Esophagus (tissue), 2 donors: ENCODE measurements at regions not wholly inside any gene's neighbourhood (a gene's known extent, or its start where the extent isn't known, plus 50 kb on each side); places are given as distances from the start of the nearest gene placed in this dataset.

Source experiments
- H3K27ac ChIP-seq, 2 donors: one replicate each; pipeline ENCODE4 v1.5.1; 2013; ENCODE audit warnings: low read depth in 2 of 2, mild to moderate bottlenecking in 2 of 2, inconsistent platforms in 1 of 2, low read length in 1 of 2, moderate library complexity in 1 of 2
- H3K27me3 ChIP-seq, 2 donors: one replicate each; pipeline ENCODE4 v1.6.1; 2013; ENCODE audit warnings: low read length in 2 of 2, control low read depth in 1 of 2, mild to moderate bottlenecking in 1 of 2; ENCODE audit not compliant: insufficient read depth in 2 of 2, control insufficient read depth in 1 of 2
- H3K36me3 ChIP-seq, 2 donors: one replicate each; pipeline ENCODE4 v1.6.1; 2013; ENCODE audit warnings: low read length in 1 of 2; ENCODE audit not compliant: control insufficient read depth in 2 of 2, insufficient read depth in 2 of 2
- H3K4me1 ChIP-seq, 2 donors: one replicate each; pipeline ENCODE4 v1.6.1; 2013; ENCODE audit warnings: low read length in 1 of 2; ENCODE audit not compliant: control insufficient read depth in 2 of 2, insufficient read depth in 2 of 2
- H3K4me3 ChIP-seq, 2 donors: one replicate each; pipeline ENCODE4 v1.5.1; 2013; ENCODE audit warnings: low read length in 2 of 2, mild to moderate bottlenecking in 2 of 2, low read depth in 1 of 2, moderate library complexity in 1 of 2
- H3K9me3 ChIP-seq, 2 donors: one replicate each; pipeline ENCODE4 v1.6.1; 2013; ENCODE audit warnings: mild to moderate bottlenecking in 2 of 2, low read depth in 1 of 2, low read length in 1 of 2, moderate library complexity in 1 of 2; ENCODE audit not compliant: control insufficient read depth in 2 of 2, insufficient read depth in 1 of 2
- WGBS, 2 donors: extraction: QIAGEN DNeasy Blood & Tissue Kit; methylation state at CpG; one replicate each; pipeline ENCODE4 v1.1.7; 2013; 5-methylcytosine and 5-hydroxymethylcytosine counted together
- donor health status: healthy with polysubstance abuse.
- donor health status: Bipolar disorder and iron deficiency.

DNA sequence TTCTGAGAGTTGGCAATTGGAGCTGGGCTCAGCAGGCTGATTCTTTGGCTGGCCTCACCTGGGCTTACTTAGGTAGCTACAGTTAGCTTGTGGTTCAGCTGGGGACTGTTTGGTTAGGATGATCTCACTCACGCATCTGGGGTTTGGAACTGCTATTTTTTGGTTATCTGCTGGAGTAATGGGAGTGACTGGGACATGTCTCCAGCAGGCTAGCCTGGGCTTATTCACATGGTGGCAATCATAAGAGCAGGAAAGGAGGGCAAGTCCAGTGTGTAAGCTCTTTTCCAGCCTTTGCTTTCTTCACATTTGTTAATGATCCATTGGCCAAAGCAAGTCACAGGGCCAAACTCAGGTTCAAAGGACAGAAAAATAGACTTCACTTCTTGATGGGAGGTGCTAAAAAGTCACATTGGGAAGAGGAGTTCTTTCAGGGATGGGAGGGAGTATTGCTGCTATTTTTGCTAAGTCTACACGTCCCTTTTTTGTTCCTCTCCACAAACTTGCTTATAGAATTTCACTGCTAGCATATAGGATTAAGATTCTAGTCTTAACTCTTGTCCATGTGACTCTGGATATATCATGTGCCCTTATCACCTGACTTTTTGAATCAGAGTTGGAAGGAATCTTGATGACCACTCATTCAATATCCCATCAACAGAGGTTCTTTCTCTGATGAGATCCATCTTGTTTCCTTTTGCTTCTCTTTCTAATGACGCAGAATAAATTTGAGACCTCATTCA lies 174.0 kb downstream of the ZFP36L2 start:
- peaks cover 4 to 20% of the 10 kb centered on the region in 2 donors for H3K4me1 ChIP-seq
- H3K9me3 ChIP-seq = no peaks in the 10 kb centered on the region
- no peaks in the 10 kb centered on the region for H3K36me3 ChIP-seq
- WGBS, 2 donors = 87 to 91% methylated on average over 3 of the region's 3 CpGs
- H3K27ac ChIP-seq = no peak overlapping the region
- H3K4me3 ChIP-seq = no peak overlapping the region
- no peaks in the 10 kb centered on the region for H3K27me3 ChIP-seq

DNA sequence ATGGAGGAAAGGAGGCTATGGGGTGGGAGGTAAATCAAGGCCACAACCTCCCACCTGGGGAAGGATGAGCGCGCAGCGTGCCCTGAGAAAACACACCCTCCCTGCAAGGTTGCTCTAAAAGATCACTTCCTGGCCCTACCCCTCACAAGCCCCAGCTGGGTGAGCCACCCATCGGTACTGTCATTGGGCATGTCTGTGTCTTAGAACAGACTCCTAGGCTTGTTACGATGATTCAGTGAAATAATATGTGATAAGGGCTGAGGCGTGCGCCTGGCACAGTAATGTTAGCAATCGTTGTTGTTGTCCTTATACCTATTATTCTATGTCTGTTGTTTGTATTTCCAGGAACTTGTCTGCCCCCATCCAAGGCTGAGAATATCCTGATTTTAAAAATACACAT lies 175.1 kb downstream of the ZFP36L2 start:
- whole genome bisulfite sequencing, 2 donors = 51 to 58% methylated on average over 8 of the region's 8 CpGs
- Histone ChIP-seq H3K4me3 (no peak overlapping the region), H3K27ac (peak overlapping the region; percentile 24 to 29)

DNA sequence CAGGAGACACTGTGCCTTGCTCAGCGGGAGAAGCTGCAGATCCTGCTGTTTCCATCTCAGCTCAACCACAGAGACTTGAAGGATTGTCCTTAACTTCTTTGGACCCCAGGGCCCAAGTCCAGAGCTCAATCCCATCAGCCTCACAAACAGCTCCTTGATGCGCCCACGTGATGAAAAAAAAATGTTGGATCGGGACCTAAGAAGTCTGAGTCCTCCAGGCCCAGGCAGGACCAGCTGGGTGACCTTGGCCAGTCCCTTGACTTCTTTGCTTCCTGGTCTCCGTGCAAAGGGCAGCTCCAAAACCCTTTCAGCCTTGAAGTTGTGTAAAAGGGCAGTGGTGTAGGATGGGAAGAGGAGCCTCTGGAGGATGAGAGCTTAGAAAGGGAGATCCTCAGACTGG lies 175.5 kb downstream of the ZFP36L2 start:
- no peaks in the 10 kb centered on the region for H3K27me3 ChIP-seq
- H3K36me3 ChIP-seq = no peaks in the 10 kb centered on the region
- peak overlapping the region; percentile 24 to 29 for H3K27ac ChIP-seq
- peaks cover 4 to 17% of the 10 kb centered on the region in 2 donors for H3K4me1 ChIP-seq
- no peak overlapping the region for H3K4me3 ChIP-seq
- no peaks in the 10 kb centered on the region for H3K9me3 ChIP-seq
- WGBS, 2 donors = 68 to 69% methylated on average over 5 of the region's 5 CpGs

More for the DNA sequence above, 175.1 kb downstream of the ZFP36L2 start:
- Histone ChIP-seq H3K36me3 (no peaks in the 10 kb centered on the region), H3K27me3 (no peaks in the 10 kb centered on the region), H3K9me3 (no peaks in the 10 kb centered on the region), H3K4me1 (peaks cover 4 to 17% of the 10 kb centered on the region in 2 donors)

DNA sequence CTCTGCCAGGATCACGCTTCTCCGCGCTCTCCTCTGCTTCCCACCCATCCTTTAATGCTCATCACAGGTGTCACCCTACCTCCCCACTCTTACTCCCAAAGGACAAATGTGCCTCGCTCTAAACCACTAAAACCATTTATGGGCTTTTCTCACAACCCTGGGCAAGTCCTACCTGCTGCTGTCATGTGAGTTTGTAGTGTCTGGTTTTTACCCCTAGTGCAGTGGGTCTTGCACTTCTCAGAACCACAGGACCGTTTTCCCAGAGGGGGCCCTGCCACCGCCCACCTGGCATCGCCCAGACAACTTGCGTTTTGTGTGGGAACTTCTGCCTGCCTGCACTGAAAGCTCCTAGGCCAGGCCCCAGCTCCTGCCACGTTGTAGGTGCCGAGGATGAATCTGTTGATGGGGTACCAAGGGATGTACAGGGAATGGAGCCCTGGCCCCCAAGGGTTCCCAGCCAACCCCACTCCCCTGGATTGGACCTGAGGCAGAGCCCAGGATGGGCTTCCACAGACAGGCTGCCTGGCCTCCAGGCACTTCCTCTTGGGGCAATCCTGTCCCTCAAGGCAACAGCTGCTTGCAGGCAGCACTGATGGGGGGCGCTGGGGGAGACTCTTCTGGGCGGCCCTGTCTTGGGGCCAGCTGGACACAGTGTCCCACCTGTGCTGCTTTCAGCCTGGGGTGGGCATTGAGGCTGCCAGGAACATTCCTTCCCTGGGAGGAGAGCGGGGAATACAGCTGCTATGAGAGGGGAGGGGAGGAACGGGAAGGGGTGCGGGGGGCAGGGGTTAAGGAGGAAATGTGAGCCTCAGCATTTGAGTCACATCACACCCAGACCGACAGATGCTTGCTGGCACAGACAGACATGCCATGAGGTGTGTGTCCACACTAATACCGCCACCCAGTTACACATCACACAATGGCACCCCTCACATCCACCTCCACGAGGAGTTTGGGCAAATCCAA lies 176.3 kb downstream of the ZFP36L2 start:
- Histone ChIP-seq H3K9me3 (no peaks in the 10 kb centered on the region), H3K36me3 (no peaks in the 10 kb centered on the region), H3K27me3 (no peaks in the 10 kb centered on the region), H3K4me1 (peaks cover 4 to 17% of the 10 kb centered on the region in 2 donors), H3K4me3 (no peak overlapping the region), H3K27ac (no peak overlapping the region)
- 78 to 87% methylated on average over 18 of the region's 18 CpGs for WGBS, 2 donors

DNA sequence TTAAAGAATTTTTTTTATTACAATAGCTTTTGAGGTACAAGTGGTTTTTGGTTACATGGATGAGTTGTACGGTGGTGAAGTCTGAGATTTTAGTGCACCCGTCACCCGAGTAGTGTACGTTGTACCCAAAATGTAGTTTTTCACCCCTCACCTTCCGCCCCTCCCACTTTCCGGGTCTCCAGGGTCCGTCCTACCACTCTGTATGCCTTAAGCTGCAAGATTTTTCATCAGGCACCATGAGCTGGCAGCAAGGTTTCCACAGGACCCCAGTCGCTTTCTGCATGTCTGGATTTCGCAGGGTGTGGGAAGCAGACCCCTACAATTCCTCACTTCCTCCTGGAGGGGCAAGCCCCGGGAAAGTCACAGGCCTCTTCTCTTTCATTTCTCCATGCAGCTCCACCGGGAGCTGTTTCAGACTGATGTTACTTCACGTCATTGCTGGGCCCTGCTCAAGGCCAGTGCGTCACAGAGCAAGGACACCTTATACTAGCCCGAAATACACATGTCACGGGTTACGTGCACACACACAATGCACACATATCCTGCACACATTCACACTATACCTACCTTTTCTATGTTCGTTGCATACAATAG lies 179.1 kb downstream of the ZFP36L2 start:
- no peaks in the 10 kb centered on the region for H3K27me3 ChIP-seq
- H3K9me3 ChIP-seq = no peaks in the 10 kb centered on the region
- H3K4me3 ChIP-seq = no peak overlapping the region
- no peak overlapping the region for H3K27ac ChIP-seq
- H3K4me1 ChIP-seq = peaks cover 4 to 17% of the 10 kb centered on the region in 2 donors
- H3K36me3 ChIP-seq = no peaks in the 10 kb centered on the region
- WGBS, 2 donors = 85% methylated on average over 17 of the region's 17 CpGs

DNA sequence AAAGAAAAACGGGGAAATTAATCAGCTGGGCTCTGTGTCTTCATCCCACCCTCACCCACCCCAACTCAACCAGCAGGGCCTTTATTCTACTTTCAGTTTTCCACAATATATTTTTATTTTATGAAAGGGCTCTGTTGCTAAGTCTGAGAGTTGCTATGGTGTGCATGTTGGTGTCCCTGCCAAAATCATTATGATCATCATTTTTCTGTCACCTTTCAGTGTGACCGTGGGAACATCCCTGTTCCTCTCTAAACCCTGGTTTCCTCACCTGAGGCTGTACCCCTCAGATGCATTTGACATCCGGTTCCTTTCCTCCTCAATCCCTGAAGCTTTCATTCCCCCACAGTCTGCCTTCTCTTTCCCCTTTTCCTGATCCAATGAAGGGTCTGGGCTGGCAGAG lies 180.5 kb downstream of the ZFP36L2 start:
- Histone ChIP-seq H3K9me3 (no peaks in the 10 kb centered on the region), H3K4me1 (peaks cover under 1 to 18% of the 10 kb centered on the region in 2 donors), H3K4me3 (no peak overlapping the region), H3K36me3 (no peaks in the 10 kb centered on the region), H3K27me3 (no peaks in the 10 kb centered on the region), H3K27ac (no peak overlapping the region)
- 52 to 69% methylated on average over 3 of the region's 3 CpGs for WGBS, 2 donors

DNA sequence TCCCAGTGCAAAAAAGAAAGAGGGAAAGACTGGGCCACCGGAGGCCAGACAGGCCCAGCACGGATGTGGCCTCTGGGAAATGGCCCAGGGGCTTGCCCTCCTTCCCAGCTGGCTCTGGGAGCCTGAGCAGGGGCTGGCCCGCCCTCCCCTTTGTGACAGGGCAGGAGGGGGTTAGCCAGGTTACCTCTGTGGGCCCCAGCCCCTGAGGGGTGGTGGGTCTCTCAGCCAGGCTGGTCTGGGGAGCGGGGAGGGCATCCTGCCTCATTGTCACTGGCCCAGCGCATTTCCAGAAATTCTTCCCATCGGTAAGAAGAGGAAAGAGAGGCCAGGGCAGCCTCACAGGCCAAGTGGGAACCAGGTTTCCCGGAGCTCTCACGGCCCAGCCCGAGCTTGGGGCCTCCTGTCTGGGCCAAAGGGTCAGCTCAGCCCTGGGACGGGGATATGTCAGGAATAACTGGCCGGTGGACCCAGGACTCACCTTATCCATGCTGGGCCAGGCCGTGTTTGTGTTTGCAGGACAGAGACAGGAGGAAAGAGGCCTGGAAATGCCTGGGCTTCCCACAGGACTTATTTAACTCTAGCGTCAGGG lies 182.2 kb downstream of the ZFP36L2 start:
- Histone ChIP-seq H3K27ac (peak overlapping the region in 1 of 2 donors; percentile 6), H3K4me1 (peaks cover 2 to 14% of the 10 kb centered on the region in 2 donors), H3K4me3 (no peak overlapping the region), H3K36me3 (no peaks in the 10 kb centered on the region), H3K27me3 (no peaks in the 10 kb centered on the region), H3K9me3 (no peaks in the 10 kb centered on the region)
- WGBS, 2 donors = 83 to 91% methylated on average over 13 of the region's 13 CpGs

DNA sequence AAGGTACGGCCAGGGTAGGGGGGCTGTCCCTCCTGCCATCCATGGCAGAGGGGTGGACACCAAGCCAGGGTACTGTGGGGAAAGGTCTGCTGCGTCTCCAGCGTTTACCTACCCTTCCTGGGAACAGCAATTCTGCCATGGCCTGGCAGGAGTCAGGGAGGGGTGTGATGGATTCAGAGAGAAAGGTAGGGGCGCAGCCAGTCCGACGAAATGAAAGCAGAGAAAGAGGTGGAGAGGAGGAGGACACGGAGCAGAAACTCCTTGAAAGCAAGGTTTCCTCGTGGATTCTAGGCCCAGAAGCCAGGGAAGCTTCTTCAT lies 182.9 kb downstream of the ZFP36L2 start:
- Histone ChIP-seq H3K27me3 (no peaks in the 10 kb centered on the region), H3K9me3 (no peaks in the 10 kb centered on the region), H3K27ac (no peak overlapping the region), H3K4me1 (peaks cover 2 to 15% of the 10 kb centered on the region in 2 donors), H3K36me3 (no peaks in the 10 kb centered on the region), H3K4me3 (no peak overlapping the region)
- WGBS, 2 donors = 90 to 93% methylated on average over 7 to 8 of the region's 8 CpGs

DNA sequence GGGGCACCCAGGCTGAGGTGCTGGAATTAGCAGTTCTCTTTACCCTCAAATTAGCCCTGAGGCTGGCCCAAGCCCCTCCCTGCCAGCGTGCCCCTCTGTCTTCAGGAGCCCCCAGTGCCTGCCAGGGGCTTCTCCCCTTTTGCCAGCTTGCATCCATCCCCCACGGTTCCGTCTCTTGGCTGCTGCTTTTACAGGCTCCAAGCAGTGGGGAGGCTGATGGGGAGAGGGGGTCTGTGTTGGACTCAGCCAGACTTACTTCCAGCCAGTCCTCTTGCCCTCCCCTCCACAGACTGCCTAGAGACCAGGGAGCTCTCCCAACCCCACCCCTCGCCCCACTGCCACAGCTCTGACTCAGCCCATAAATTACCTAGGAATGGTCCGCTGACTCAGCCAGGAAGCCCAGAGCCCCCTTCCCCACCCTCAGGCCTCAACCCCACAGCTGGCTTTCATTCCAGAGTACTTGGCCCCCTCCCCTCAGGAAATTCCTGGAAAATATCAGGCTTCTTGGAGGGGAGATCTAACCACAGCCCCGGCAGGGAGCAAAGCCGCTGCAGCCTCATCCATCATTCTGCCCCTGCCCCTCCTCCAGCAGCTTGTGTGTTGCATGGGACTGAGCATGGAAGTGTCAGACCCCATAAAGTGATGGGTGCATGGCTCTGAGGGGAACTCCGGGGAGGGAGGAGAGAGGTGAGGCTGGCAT lies 184.6 kb downstream of the ZFP36L2 start:
- peaks cover 2 to 10% of the 10 kb centered on the region in 2 donors for H3K4me1 ChIP-seq
- no peak overlapping the region for H3K4me3 ChIP-seq
- 55 to 68% methylated on average over 8 of the region's 8 CpGs for WGBS, 2 donors
- no peaks in the 10 kb centered on the region for H3K36me3 ChIP-seq
- H3K27me3 ChIP-seq = no peaks in the 10 kb centered on the region
- no peak overlapping the region for H3K27ac ChIP-seq
- no peaks in the 10 kb centered on the region for H3K9me3 ChIP-seq
